ENCODE measurements at regions not wholly inside any gene's neighbourhood (a gene's known extent, or its start where the extent isn't known, plus 50 kb on each side); places are given as distances from the start of the nearest gene placed in this dataset.

GRCh38 chr2:215748446-215748845 lies 264.9 kb downstream of the MREG start:
- Histone ChIP-seq H3K36me3 (ENCODE audit: insufficient read depth, low read length) (no peaks in the 10 kb centered on the region), H3K79me2 (replicated peaks; ENCODE audit: insufficient read depth, low read length) (no peaks in the 10 kb centered on the region), H3K27ac (ENCODE audit: low read length) (no peak overlapping the region), H3K9ac (ENCODE audit: low read length) (no peak overlapping the region), H3K9me2 (ENCODE audit: insufficient read depth, low read length) (no peaks in the 10 kb centered on the region), H4K20me1 (ENCODE audit: insufficient read depth) (no peaks in the 10 kb centered on the region), H3K4me2 (ENCODE audit: low read length) (no peak overlapping the region), H3K4me3 (ENCODE audit: low read length) (no peak overlapping the region), H3K27me3 (ENCODE audit: insufficient read depth, low read depth, low read length) (no peaks in the 10 kb centered on the region), H3F3A (ENCODE audit: insufficient read depth, low read length, poor library complexity, severe bottlenecking) (no peaks in the 10 kb centered on the region), H3K9me3 (ENCODE audit: low read length) (no peaks in the 10 kb centered on the region), H2AFZ (ENCODE audit: low read depth, low read length) (no peak overlapping the region)
- TF ChIP-seq EZH2 (IDR thresholded peaks at IDR 0.05; ENCODE audit: borderline replicate concordance, insufficient read depth, low read length, poor library complexity, severe bottlenecking) (no peak), TAF1 (IDR thresholded peaks at IDR 0.05; ENCODE audit: low read depth) (no peak), EP300 (conservative IDR thresholded peaks at IDR 0.05; ENCODE audit: poor library complexity, severe bottlenecking) (no peak), POLR2AphosphoS5 (IDR thresholded peaks at IDR 0.05) (no peak), SMC3 (conservative IDR thresholded peaks at IDR 0.05; ENCODE audit: poor library complexity) (no peak), MXI1 (conservative IDR thresholded peaks at IDR 0.05; ENCODE audit: poor library complexity, severe bottlenecking) (no peak), CTCF (IDR thresholded peaks at IDR 0.05; ENCODE audit: poor library complexity, severe bottlenecking) (no peak), REST (IDR thresholded peaks at IDR 0.05; ENCODE audit: borderline replicate concordance) (no peak)

GRCh38 chr2:215746887-215747615 lies 266.3 kb downstream of the MREG start:
- no peaks in the 10 kb centered on the region for H3K9me3 ChIP-seq (ENCODE audit: low read length)
- no peak overlapping the region for H3K4me2 ChIP-seq (ENCODE audit: low read length)
- no peaks in the 10 kb centered on the region for H3K9me2 ChIP-seq (ENCODE audit: insufficient read depth, low read length)
- no peaks in the 10 kb centered on the region for H3F3A ChIP-seq (ENCODE audit: insufficient read depth, low read length, poor library complexity, severe bottlenecking)
- no peaks in the 10 kb centered on the region for H3K27me3 ChIP-seq (ENCODE audit: insufficient read depth, low read depth, low read length)
- H2AFZ ChIP-seq (ENCODE audit: low read depth, low read length), result no peak overlapping the region
- no peak overlapping the region for H3K9ac ChIP-seq (ENCODE audit: low read length)
- TF ChIP-seq TAF1 (IDR thresholded peaks at IDR 0.05; ENCODE audit: low read depth), result no peak
- TF ChIP-seq EZH2 (IDR thresholded peaks at IDR 0.05; ENCODE audit: borderline replicate concordance, insufficient read depth, low read length, poor library complexity, severe bottlenecking), result no peak
- TF ChIP-seq CTCF (IDR thresholded peaks at IDR 0.05; ENCODE audit: poor library complexity, severe bottlenecking), result no peak
- TF ChIP-seq EP300 (conservative IDR thresholded peaks at IDR 0.05; ENCODE audit: poor library complexity, severe bottlenecking), result no peak
- no peak for TF ChIP-seq SMC3 (conservative IDR thresholded peaks at IDR 0.05; ENCODE audit: poor library complexity)
- TF ChIP-seq RAD21 (conservative IDR thresholded peaks at IDR 0.05), result no peak
- TF ChIP-seq POLR2AphosphoS5 (IDR thresholded peaks at IDR 0.05), result no peak
- TF ChIP-seq REST (IDR thresholded peaks at IDR 0.05; ENCODE audit: borderline replicate concordance), result no peak
- no peak for TF ChIP-seq MXI1 (conservative IDR thresholded peaks at IDR 0.05; ENCODE audit: poor library complexity, severe bottlenecking)
- H3K36me3 ChIP-seq (ENCODE audit: insufficient read depth, low read length), result no peaks in the 10 kb centered on the region
- no peak overlapping the region for H3K4me3 ChIP-seq (ENCODE audit: low read length)
- H3K27ac ChIP-seq (ENCODE audit: low read length), result no peak overlapping the region
- H4K20me1 ChIP-seq (ENCODE audit: insufficient read depth), result no peaks in the 10 kb centered on the region
- no peaks in the 10 kb centered on the region for H3K79me2 ChIP-seq (replicated peaks; ENCODE audit: insufficient read depth, low read length)

All from neural cell (in vitro differentiated cells).